GM23338 (cell line): ENCODE measurements at regions not wholly inside any gene's neighbourhood (a gene's known extent, or its start where the extent isn't known, plus 50 kb on each side); places are given as distances from the start of the nearest gene placed in this dataset.

Experiments used
- ATAC-seq: fragments of 200-7000 bp; cut with Tn5 transposase; 3 replicates; pipeline ENCODE4 v1.9.1; 2020
- DNase-seq: peaks from one replicate; pipeline ENCODE4 v3.0.0-alpha.2; 2015; ENCODE audit warnings: low spot score
- H2AFZ ChIP-seq: fragments of 200-600 bp; sonication (generic); 2 replicates; pipeline ENCODE4 v1.8.0; 2016; ENCODE audit warnings: antibody characterized with exemption, mild to moderate bottlenecking, moderate library complexity
- H3F3A ChIP-seq: fragments of 200-600 bp; sonication (generic); replicated peaks from 2 replicates; pipeline ENCODE4 v1.8.0; 2017; ENCODE audit warnings: antibody characterized with exemption, mixed run types, low read depth
- H3K27ac ChIP-seq: fragments of 200-600 bp; sonication (generic); 2 replicates; pipeline ENCODE4 v1.6.1; 2016; ENCODE audit warnings: low read depth
- H3K27me3 ChIP-seq: fragments of 200-600 bp; sonication (generic); 2 replicates; pipeline ENCODE4 v1.8.0; 2016; ENCODE audit warnings: mild to moderate bottlenecking, mixed run types, moderate library complexity; ENCODE audit not compliant: insufficient read depth
- H3K36me3 ChIP-seq: fragments of 200-600 bp; sonication (generic); 2 replicates; pipeline ENCODE4 v1.8.0; 2016; ENCODE audit warnings: mild to moderate bottlenecking; ENCODE audit not compliant: insufficient read depth
- H3K4me1 ChIP-seq: fragments of 200-600 bp; sonication (generic); 2 replicates; pipeline ENCODE4 v1.8.0; 2016; ENCODE audit warnings: mild to moderate bottlenecking, moderate library complexity; ENCODE audit not compliant: insufficient read depth
- H3K4me2 ChIP-seq: fragments of 200-600 bp; sonication (generic); 2 replicates; pipeline ENCODE4 v1.7.1; 2017; ENCODE audit warnings: mixed run types
- H3K4me3 ChIP-seq: fragments of 200-600 bp; sonication (generic); 2 replicates; pipeline ENCODE4 v1.6.1; 2016; ENCODE audit warnings: mixed run types
- H3K79me2 ChIP-seq: fragments of 200-600 bp; sonication (generic); replicated peaks from 2 replicates; pipeline ENCODE4 v1.8.0; 2017; ENCODE audit warnings: mild to moderate bottlenecking; ENCODE audit not compliant: insufficient read depth
- H3K9me2 ChIP-seq: fragments of 200-600 bp; sonication (generic); 2 replicates; pipeline ENCODE4 v1.8.0; 2017; ENCODE audit not compliant: insufficient read depth
- H4K20me1 ChIP-seq: fragments of 200-600 bp; sonication (generic); replicated peaks from 2 replicates; pipeline ENCODE4 v1.8.0; 2017; ENCODE audit warnings: mild to moderate bottlenecking; ENCODE audit not compliant: insufficient read depth
- H3K27ac Mint-ChIP-seq: 2 replicates; pipeline ENCODE4 v1.8.0; 2020; ENCODE audit warnings: inconsistent platforms, mild to moderate bottlenecking, moderate library complexity, mixed read lengths
- H3K27me3 Mint-ChIP-seq: 3 replicates; pipeline ENCODE4 v1.8.0; 2022; ENCODE audit warnings: low read depth, mild to moderate bottlenecking, moderate library complexity, mixed read lengths, inconsistent platforms; ENCODE audit not compliant: insufficient read depth, poor library complexity
- H3K36me3 Mint-ChIP-seq: 3 replicates; pipeline ENCODE4 v1.8.0; 2021; ENCODE audit warnings: low read depth, mild to moderate bottlenecking, inconsistent platforms, moderate library complexity, mixed read lengths
- H3K4me1 Mint-ChIP-seq: 3 replicates; pipeline ENCODE4 v1.8.0; 2020; ENCODE audit warnings: mild to moderate bottlenecking, inconsistent platforms, mixed read lengths
- H3K4me3 Mint-ChIP-seq: 3 replicates; pipeline ENCODE4 v1.8.0; 2021; ENCODE audit warnings: moderate library complexity, mild to moderate bottlenecking, inconsistent platforms, mixed read lengths
- H3K9me3 Mint-ChIP-seq: 3 replicates; pipeline ENCODE4 v1.8.0; 2020; ENCODE audit warnings: moderate library complexity, mild to moderate bottlenecking, inconsistent platforms, mixed read lengths
- CREB1 ChIP-seq: fragments of 250-450 bp; sonication (Bioruptor Pico); IDR thresholded peaks from 2 replicates; pipeline ENCODE4 v1.5.0; 2020; ENCODE audit warnings: low read depth, mild to moderate bottlenecking, moderate library complexity
- CTCF ChIP-seq, 2 experiments: fragments of 200-600 bp in 1 of 2; sonication (generic) in 1 of 2; conservative IDR thresholded peaks; 2 replicates each; pipeline versions ENCODE4 v1.5.1 to v1.6.1; 2016 to 2017; ENCODE audit warnings: antibody characterized with exemption in 2 of 2, low read depth in 2 of 2, mild to moderate bottlenecking in 2 of 2, moderate library complexity in 1 of 2
- EZH2 ChIP-seq: fragments of 200-600 bp; sonication (generic); IDR thresholded peaks from one replicate; pipeline ENCODE4 v1.8.0; 2017; ENCODE audit warnings: antibody characterized with exemption, mild to moderate bottlenecking, low read depth; ENCODE audit not compliant: unreplicated experiment
- EZH2phosphoT487 ChIP-seq: fragments of 200-600 bp; sonication (generic); IDR thresholded peaks from one replicate; pipeline ENCODE4 v1.8.1; 2018; ENCODE audit warnings: antibody characterized with exemption; ENCODE audit not compliant: unreplicated experiment
- JUNB ChIP-seq: IDR thresholded peaks from one replicate; pipeline ENCODE4 v1.6.1; 2016; ENCODE audit warnings: antibody characterized with exemption; ENCODE audit not compliant: unreplicated experiment
- NANOG ChIP-seq: IDR thresholded peaks from 2 replicates; pipeline ENCODE4 v1.6.1; 2016; ENCODE audit warnings: antibody characterized with exemption, borderline replicate concordance
- POLR2AphosphoS5 ChIP-seq: IDR thresholded peaks from 2 replicates; pipeline ENCODE4 v1.6.1; 2016; ENCODE audit warnings: antibody characterized with exemption, low read depth
- REST ChIP-seq: IDR thresholded peaks from one replicate; pipeline ENCODE4 v1.6.1; 2018; ENCODE audit warnings: antibody characterized with exemption; ENCODE audit not compliant: unreplicated experiment
- STAT1 ChIP-seq: IDR thresholded peaks from one replicate; pipeline ENCODE4 v1.6.1; 2016; ENCODE audit warnings: antibody characterized with exemption; ENCODE audit not compliant: unreplicated experiment
- ZNF114 ChIP-seq: fragments of 250-450 bp; sonication (Bioruptor Pico); IDR thresholded peaks from 2 replicates; pipeline ENCODE4 v1.5.0; 2020; ENCODE audit warnings: mild to moderate bottlenecking, moderate library complexity
- ZNF331 ChIP-seq: fragments of 250-450 bp; sonication (Bioruptor Pico); IDR thresholded peaks from 2 replicates; pipeline ENCODE4 v1.5.0; 2020; ENCODE audit warnings: low read depth, mild to moderate bottlenecking, moderate library complexity
- TF ChIP-seq, protein P1 (sequence below): IDR thresholded peaks from 2 replicates; pipeline ENCODE4 v1.6.1; 2016; ENCODE audit warnings: antibody characterized with exemption
- TF ChIP-seq, protein P2 (sequence below): fragments of 250-450 bp; sonication (Bioruptor Pico); IDR thresholded peaks from 2 replicates; pipeline ENCODE4 v1.5.0; 2020; ENCODE audit warnings: mild to moderate bottlenecking, moderate library complexity

DNA sequence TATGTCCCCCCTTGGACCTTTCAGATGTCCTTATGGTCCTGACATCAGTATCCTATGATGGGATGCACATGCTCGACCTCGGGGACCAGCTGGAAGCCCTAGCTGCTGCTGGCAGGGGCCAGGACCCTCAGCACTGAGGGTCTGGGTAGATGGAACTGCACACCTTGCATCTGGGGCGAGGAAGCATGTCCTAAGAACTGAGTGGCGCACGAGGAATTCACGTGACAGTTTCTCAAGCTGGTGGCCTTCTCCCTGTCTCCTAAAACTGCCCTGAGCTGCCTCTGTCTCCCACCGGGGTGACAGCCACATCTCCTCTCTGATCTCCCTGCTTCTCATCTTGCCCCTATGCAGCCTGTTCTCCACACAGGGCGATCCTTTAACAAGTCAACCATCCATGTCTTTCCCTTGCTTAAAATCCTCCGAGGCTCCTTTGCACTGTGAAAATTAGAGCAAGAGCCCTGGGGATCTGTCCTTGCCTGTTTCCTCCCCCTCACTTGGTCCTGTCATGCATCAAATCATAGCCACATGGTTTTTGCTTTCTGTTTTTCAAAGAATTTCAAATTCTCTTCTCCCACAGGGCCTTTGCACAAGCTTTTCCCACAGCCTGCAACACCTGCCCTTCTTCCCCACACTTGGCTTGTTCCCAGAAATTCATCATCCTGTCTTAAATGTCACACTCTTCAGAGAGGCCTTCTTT is 107.7 kb downstream of the CDH26 start:
- Histone ChIP-seq H3K9me2 (no peaks in the 10 kb centered on the region), H3K4me3 (no peak overlapping the region), H3K79me2 (no peaks in the 10 kb centered on the region), H3K36me3 (no peaks in the 10 kb centered on the region), H2AFZ (no peak overlapping the region), H3K27me3 (no peaks in the 10 kb centered on the region), H3K27ac (no peak overlapping the region), H4K20me1 (no peaks in the 10 kb centered on the region), H3K4me2 (no peak overlapping the region), H3F3A (no peaks in the 10 kb centered on the region), H3K4me1 (no peaks in the 10 kb centered on the region)
- Mint-ChIP-seq H3K9me3 (peaks cover 5% of the 10 kb centered on the region; the same call in 1 of the 3 replicates), H3K36me3 (no peaks in the 10 kb centered on the region), H3K4me1 (no peaks in the 10 kb centered on the region), H3K4me3 (no peak overlapping the region), H3K27me3 (peaks cover 4% of the 10 kb centered on the region), H3K27ac (no peak overlapping the region)
- DNase-seq = no peak
- TF ChIP-seq JUNB (no peak), CREB1 (CRISPR knock-in tag) (no peak), EZH2phosphoT487 (no peak), REST (no peak), ZNF114 (CRISPR knock-in tag) (no peak), CTCF (conservative IDR thresholded peaks at IDR 0.05; ENCODE audit: low read depth in 2 of 2) (no peak), ZNF331 (no peak), POLR2AphosphoS5 (no peak), EZH2 (no peak), STAT1 (no peak), NANOG (no peak)
- TF ChIP-seq, protein P1, sequence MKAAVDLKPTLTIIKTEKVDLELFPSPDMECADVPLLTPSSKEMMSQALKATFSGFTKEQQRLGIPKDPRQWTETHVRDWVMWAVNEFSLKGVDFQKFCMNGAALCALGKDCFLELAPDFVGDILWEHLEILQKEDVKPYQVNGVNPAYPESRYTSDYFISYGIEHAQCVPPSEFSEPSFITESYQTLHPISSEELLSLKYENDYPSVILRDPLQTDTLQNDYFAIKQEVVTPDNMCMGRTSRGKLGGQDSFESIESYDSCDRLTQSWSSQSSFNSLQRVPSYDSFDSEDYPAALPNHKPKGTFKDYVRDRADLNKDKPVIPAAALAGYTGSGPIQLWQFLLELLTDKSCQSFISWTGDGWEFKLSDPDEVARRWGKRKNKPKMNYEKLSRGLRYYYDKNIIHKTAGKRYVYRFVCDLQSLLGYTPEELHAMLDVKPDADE = no peak
- TF ChIP-seq, protein P2, sequence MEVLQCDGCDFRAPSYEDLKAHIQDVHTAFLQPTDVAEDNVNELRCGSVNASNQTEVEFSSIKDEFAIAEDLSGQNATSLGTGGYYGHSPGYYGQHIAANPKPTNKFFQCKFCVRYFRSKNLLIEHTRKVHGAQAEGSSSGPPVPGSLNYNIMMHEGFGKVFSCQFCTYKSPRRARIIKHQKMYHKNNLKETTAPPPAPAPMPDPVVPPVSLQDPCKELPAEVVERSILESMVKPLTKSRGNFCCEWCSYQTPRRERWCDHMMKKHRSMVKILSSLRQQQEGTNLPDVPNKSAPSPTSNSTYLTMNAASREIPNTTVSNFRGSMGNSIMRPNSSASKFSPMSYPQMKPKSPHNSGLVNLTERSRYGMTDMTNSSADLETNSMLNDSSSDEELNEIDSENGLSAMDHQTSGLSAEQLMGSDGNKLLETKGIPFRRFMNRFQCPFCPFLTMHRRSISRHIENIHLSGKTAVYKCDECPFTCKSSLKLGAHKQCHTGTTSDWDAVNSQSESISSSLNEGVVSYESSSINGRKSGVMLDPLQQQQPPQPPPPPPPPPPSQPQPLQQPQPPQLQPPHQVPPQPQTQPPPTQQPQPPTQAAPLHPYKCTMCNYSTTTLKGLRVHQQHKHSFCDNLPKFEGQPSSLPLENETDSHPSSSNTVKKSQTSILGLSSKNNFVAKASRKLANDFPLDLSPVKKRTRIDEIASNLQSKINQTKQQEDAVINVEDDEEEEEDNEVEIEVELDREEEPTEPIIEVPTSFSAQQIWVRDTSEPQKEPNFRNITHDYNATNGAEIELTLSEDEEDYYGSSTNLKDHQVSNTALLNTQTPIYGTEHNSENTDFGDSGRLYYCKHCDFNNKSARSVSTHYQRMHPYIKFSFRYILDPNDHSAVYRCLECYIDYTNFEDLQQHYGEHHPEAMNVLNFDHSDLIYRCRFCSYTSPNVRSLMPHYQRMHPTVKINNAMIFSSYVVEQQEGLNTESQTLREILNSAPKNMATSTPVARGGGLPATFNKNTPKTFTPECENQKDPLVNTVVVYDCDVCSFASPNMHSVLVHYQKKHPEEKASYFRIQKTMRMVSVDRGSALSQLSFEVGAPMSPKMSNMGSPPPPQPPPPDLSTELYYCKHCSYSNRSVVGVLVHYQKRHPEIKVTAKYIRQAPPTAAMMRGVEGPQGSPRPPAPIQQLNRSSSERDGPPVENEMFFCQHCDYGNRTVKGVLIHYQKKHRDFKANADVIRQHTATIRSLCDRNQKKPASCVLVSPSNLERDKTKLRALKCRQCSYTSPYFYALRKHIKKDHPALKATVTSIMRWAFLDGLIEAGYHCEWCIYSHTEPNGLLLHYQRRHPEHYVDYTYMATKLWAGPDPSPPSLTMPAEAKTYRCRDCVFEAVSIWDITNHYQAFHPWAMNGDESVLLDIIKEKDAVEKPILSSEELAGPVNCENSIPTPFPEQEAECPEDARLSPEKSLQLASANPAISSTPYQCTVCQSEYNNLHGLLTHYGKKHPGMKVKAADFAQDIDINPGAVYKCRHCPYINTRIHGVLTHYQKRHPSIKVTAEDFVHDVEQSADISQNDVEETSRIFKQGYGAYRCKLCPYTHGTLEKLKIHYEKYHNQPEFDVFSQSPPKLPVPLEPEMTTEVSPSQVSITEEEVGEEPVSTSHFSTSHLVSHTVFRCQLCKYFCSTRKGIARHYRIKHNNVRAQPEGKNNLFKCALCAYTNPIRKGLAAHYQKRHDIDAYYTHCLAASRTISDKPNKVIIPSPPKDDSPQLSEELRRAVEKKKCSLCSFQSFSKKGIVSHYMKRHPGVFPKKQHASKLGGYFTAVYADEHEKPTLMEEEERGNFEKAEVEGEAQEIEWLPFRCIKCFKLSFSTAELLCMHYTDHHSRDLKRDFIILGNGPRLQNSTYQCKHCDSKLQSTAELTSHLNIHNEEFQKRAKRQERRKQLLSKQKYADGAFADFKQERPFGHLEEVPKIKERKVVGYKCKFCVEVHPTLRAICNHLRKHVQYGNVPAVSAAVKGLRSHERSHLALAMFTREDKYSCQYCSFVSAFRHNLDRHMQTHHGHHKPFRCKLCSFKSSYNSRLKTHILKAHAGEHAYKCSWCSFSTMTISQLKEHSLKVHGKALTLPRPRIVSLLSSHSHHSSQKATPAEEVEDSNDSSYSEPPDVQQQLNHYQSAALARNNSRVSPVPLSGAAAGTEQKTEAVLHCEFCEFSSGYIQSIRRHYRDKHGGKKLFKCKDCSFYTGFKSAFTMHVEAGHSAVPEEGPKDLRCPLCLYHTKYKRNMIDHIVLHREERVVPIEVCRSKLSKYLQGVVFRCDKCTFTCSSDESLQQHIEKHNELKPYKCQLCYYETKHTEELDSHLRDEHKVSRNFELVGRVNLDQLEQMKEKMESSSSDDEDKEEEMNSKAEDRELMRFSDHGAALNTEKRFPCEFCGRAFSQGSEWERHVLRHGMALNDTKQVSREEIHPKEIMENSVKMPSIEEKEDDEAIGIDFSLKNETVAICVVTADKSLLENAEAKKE (CRISPR knock-in tag) = no peak
- ATAC-seq = no peak
